Type B pancreatic cell (in vitro differentiated cells): ENCODE measurements at regions not wholly inside any gene's neighbourhood (a gene's known extent, or its start where the extent isn't known, plus 50 kb on each side); places are given as distances from the start of the nearest gene placed in this dataset.

Experiments
- DNase-seq: peaks from one replicate; pipeline ENCODE4 v3.0.0; 2021; ENCODE audit warnings: mixed read lengths; ENCODE audit not compliant: unreplicated experiment; ENCODE audit errors: extremely low spot score
- H3K27ac Mint-ChIP-seq: 2 replicates; pipeline ENCODE4 v1.8.0; 2021; ENCODE audit warnings: mild to moderate bottlenecking, mixed read lengths
- H3K27me3 Mint-ChIP-seq: 2 replicates; pipeline ENCODE4 v1.8.0; 2021; ENCODE audit warnings: mixed read lengths
- H3K36me3 Mint-ChIP-seq: 2 replicates; pipeline ENCODE4 v1.8.0; 2021; ENCODE audit warnings: mixed read lengths
- H3K4me1 Mint-ChIP-seq: one replicate; pipeline ENCODE4 v1.8.0; 2021; ENCODE audit warnings: mixed read lengths; ENCODE audit not compliant: unreplicated experiment
- H3K4me3 Mint-ChIP-seq: 2 replicates; pipeline ENCODE4 v1.8.0; 2021; ENCODE audit warnings: mild to moderate bottlenecking, mixed read lengths
- H3K9me3 Mint-ChIP-seq: 2 replicates; pipeline ENCODE4 v1.8.0; 2021; ENCODE audit warnings: mixed read lengths
- TF ChIP-seq, protein P1 (sequence below): fragments of 200-600 bp; sonication (generic); conservative IDR thresholded peaks from 2 replicates; pipeline ENCODE4 v1.5.0; 2021; ENCODE audit warnings: antibody characterized with exemption, mild to moderate bottlenecking

DNA sequence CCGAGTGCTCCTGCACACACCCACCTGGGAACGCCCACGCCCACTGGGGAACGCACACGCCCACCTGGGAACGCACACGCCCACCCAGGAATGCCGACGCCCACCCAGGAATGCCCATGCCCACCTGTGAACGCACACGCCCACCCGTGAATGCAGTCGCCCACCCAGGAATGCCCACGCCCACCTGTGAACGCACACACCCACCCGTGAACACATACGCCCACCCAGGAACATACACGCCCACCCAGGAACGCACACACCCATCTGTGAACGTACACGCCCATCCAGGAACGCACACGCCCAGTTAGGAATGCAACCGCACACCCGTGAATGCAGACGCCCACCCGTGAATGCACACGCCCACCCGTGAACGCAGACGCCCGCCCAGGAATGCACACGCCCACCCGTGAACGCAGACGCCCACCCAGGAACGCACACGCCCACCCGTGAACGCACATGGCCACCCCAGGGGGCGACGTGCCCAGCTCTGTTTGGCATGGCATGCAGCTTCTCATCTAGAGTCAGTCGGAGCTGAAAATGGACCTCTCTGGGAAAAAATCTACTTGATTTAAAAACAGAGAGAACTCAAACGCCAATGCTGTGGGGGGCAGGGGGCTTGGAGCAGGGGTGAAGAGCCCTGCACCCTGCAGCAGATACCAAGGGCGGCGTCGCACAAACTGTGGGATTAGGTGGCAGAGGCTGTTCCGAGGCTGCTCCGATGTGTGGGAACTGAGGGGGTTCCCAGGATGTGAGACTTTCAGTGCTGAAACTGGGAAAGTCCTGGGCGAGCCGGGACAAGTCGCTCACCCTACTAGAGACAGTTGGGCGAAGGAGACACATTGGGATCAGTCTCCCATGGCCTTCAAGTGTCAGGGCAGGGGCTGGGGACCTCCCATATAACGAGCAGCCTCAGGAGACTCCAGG lies 83.3 kb downstream of the MYEOV start:
- Mint-ChIP-seq H3K27ac (peak overlapping the region; percentile 36), H3K4me1 (no peaks in the 10 kb centered on the region), H3K27me3 (no peaks in the 10 kb centered on the region)

DNA sequence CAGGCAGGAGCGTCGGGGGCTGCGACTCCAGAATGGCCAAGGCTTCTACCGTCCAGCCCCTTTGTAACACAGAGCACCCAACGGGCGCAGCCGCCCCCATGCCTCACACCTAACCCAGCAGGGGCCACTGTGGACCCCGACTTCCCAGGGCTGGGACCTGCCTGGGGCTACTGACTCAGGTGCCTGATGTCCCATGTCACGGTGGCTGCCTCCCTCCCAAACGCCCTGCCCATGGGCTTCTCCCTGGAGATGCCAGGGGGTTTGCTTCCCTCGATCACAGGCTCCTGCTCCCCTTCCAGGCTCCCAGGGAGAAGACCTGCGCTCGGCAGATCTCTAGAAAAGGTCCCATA lies 84.0 kb downstream of the MYEOV start:
- no peak overlapping the region for H3K4me3 Mint-ChIP-seq
- H3K4me1 Mint-ChIP-seq = no peaks in the 10 kb centered on the region
- H3K27me3 Mint-ChIP-seq = no peaks in the 10 kb centered on the region
- no peak for DNase-seq
- no peaks in the 10 kb centered on the region for H3K36me3 Mint-ChIP-seq
- TF ChIP-seq, protein P1, sequence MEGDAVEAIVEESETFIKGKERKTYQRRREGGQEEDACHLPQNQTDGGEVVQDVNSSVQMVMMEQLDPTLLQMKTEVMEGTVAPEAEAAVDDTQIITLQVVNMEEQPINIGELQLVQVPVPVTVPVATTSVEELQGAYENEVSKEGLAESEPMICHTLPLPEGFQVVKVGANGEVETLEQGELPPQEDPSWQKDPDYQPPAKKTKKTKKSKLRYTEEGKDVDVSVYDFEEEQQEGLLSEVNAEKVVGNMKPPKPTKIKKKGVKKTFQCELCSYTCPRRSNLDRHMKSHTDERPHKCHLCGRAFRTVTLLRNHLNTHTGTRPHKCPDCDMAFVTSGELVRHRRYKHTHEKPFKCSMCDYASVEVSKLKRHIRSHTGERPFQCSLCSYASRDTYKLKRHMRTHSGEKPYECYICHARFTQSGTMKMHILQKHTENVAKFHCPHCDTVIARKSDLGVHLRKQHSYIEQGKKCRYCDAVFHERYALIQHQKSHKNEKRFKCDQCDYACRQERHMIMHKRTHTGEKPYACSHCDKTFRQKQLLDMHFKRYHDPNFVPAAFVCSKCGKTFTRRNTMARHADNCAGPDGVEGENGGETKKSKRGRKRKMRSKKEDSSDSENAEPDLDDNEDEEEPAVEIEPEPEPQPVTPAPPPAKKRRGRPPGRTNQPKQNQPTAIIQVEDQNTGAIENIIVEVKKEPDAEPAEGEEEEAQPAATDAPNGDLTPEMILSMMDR = no peak
- peak overlapping the region; percentile 36 for H3K27ac Mint-ChIP-seq
- H3K9me3 Mint-ChIP-seq = no peaks in the 10 kb centered on the region

More for the DNA sequence above, 83.3 kb downstream of the MYEOV start:
- no peak for DNase-seq
- H3K9me3 Mint-ChIP-seq = no peaks in the 10 kb centered on the region
- no peaks in the 10 kb centered on the region for H3K36me3 Mint-ChIP-seq
- TF ChIP-seq, protein P1 = no peak
- H3K4me3 Mint-ChIP-seq = no peak overlapping the region

DNA sequence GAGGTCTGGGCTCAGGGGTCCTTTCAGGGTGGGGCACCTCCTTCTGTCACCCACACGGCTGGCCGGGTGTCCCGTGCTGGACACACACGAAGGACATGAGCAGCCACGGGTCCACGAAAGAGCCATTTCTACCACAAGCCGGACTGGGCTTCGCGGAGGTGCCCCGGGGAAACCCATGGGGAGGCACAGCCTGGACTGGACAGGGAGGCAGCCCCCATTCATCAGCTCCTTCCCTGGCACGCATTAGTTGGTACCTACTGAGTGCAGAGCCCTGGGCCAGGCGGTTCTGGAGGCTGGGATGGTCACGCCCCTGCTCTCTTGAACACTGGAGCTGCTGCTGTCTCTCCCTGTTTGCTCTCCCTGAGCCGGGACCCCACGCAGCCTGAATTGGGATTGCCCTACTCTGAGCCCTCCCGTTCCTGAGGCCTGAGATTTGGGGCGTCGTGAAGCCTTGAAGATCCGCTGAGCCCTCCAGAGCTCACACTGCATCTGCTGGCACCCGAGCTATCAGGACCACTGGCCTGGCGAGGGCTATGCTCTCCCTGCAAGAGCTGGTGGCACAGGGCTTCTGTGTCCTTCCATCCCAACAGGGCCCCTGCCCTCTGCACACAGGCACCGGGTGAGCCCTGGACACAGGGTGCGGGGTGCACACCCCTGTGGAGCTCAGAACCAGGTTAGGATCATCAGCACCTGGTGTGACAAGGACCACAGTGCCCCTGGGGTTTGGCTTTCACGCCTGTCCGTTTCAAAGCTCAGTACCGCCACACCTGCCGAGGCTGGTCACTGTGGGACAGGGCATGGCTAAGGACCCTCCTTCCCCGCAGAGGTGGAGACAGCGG lies 84.6 kb downstream of the MYEOV start:
- Mint-ChIP-seq H3K36me3 (no peaks in the 10 kb centered on the region), H3K27me3 (no peaks in the 10 kb centered on the region), H3K27ac (no peak overlapping the region), H3K9me3 (no peaks in the 10 kb centered on the region), H3K4me1 (no peaks in the 10 kb centered on the region), H3K4me3 (no peak overlapping the region)
- no peak for DNase-seq
- TF ChIP-seq, protein P1 = no peak

DNA sequence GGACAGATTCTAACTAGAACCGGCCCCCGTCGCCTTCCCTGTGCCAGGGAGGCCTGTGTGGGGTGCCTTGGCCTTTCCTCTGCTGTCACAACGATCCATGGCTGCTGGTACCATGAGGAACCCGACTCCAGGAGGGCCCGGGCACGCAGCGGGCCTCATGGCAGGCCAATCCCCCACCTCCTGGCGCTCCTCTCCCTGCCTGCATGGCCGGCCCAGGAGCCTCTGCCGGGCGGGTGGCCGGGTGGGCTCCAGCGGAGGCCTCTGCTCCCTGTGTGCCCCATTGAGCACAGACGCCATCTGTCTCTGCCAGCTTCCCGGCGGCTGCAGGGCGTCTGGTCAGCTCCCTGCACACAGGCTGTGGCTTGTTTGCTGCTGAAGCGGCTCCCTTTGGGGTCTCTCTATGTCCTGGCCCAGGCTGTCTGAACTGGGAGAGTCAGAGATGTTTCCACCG lies 86.5 kb downstream of the MYEOV start:
- H3K36me3 Mint-ChIP-seq = no peaks in the 10 kb centered on the region
- no peaks in the 10 kb centered on the region for H3K9me3 Mint-ChIP-seq
- H3K4me1 Mint-ChIP-seq = no peaks in the 10 kb centered on the region
- TF ChIP-seq, protein P1 = no peak
- no peak overlapping the region for H3K27ac Mint-ChIP-seq
- DNase-seq = no peak
- H3K27me3 Mint-ChIP-seq = no peaks in the 10 kb centered on the region
- no peak overlapping the region for H3K4me3 Mint-ChIP-seq

DNA sequence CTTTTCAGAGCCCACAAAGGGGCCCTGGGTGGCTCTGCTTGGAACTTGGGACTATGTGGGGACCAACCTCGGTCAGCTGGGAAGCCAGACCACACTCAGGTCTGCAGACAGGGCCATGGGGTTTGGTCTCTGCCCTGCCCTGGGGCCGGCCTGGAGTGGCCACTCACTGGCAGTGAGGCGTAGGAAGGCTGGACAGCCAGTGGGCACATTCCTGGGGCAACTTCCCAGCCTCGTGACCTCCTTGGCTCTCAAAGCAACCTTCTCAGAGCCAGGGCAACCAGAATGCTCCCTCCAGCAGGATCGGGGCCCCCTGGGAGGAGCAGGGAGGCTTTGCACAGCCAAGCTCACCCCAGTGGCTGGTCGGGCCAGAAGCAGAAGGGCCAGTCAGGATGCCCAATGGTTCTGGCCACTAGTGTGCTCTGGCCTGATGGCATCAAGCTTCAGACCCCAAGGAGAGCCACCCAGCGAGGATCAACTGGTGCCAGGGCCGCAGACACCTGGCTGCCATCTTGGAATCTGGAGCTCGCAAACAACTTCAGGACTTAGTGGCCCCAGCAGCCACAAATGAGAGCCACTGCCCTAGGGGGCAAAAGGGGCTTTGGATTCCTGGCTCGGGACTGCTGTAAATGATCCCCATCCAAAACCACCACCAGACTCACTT lies 87.1 kb downstream of the MYEOV start:
- DNase-seq = no peak
- Mint-ChIP-seq H3K27me3 (no peaks in the 10 kb centered on the region), H3K36me3 (no peaks in the 10 kb centered on the region), H3K4me3 (no peak overlapping the region), H3K4me1 (no peaks in the 10 kb centered on the region), H3K9me3 (no peaks in the 10 kb centered on the region), H3K27ac (peak overlapping the region; percentile 54)
- TF ChIP-seq, protein P1 = no peak
